Mesenchymal stem cell (in vitro differentiated cells and primary cell): ENCODE measurements at regions not wholly inside any gene's neighbourhood (a gene's known extent, or its start where the extent isn't known, plus 50 kb on each side); places are given as distances from the start of the nearest gene placed in this dataset.
"Not testable (repeated sequence)": the region's sequence is repeated elsewhere in the genome, so short reads cannot be mapped to it uniquely, and the experiment has no call there.

ENCODE experiments used
- DNase-seq: peaks from one replicate; pipeline ENCODE4 v3.0.0-alpha.2; 2013
- H2AFZ ChIP-seq: one replicate; pipeline ENCODE4 v1.6.1; 2013; ENCODE audit warnings: low read depth, mild to moderate bottlenecking, control low read depth, inconsistent platforms, low read length, moderate library complexity
- H2AK5ac ChIP-seq: 2 replicates; pipeline ENCODE4 v1.6.1; 2013; ENCODE audit warnings: low read length, moderate library complexity, mild to moderate bottlenecking, inconsistent platforms; ENCODE audit not compliant: severe bottlenecking
- H2BK120ac ChIP-seq: one replicate; pipeline ENCODE4 v1.6.1; 2013; ENCODE audit warnings: low read depth, mild to moderate bottlenecking, inconsistent platforms, low read length, moderate library complexity
- H2BK12ac ChIP-seq, 2 experiments: one replicate each; pipeline ENCODE4 v1.6.1; 2013; ENCODE audit warnings: inconsistent platforms in 2 of 2, low read length in 2 of 2, mild to moderate bottlenecking in 2 of 2, moderate library complexity in 2 of 2, control low read depth in 1 of 2
- H2BK15ac ChIP-seq: one replicate; pipeline ENCODE4 v1.6.1; 2013; ENCODE audit warnings: mild to moderate bottlenecking, low read depth, inconsistent platforms; ENCODE audit not compliant: poor library complexity, severe bottlenecking
- H2BK5ac ChIP-seq: 2 replicates; pipeline ENCODE4 v1.6.1; 2013; ENCODE audit warnings: low read depth, mild to moderate bottlenecking, low read length, control low read depth, inconsistent platforms; ENCODE audit not compliant: poor library complexity, severe bottlenecking
- H3K14ac ChIP-seq, 2 experiments: one replicate each; pipeline ENCODE4 v1.6.1; 2013; ENCODE audit warnings: inconsistent platforms in 2 of 2, low read length in 2 of 2, control low read depth in 1 of 2, mild to moderate bottlenecking in 1 of 2, moderate library complexity in 1 of 2
- H3K18ac ChIP-seq, 2 experiments: one replicate each; pipeline ENCODE4 v1.6.1; 2013; ENCODE audit warnings: inconsistent platforms in 2 of 2, low read length in 2 of 2, control low read depth in 1 of 2, low read depth in 1 of 2, mild to moderate bottlenecking in 1 of 2
- H3K23ac ChIP-seq, 2 experiments: one replicate each; pipeline ENCODE4 v1.6.1; 2013; ENCODE audit warnings: inconsistent platforms in 2 of 2, low read length in 2 of 2, mild to moderate bottlenecking in 2 of 2, moderate library complexity in 2 of 2, control low read depth in 1 of 2
- H3K27ac ChIP-seq: 2 replicates; pipeline ENCODE4 v1.5.1; 2013; ENCODE audit warnings: mild to moderate bottlenecking, moderate library complexity, low read length, control low read depth, inconsistent platforms; ENCODE audit not compliant: poor library complexity, severe bottlenecking
- H3K27me3 ChIP-seq, 2 experiments: 2 replicates each; pipeline versions ENCODE4 v1.6.1 to v1.7.0; 2013; ENCODE audit warnings: low read length in 2 of 2, mild to moderate bottlenecking in 2 of 2, moderate library complexity in 2 of 2, control low read depth in 1 of 2, inconsistent platforms in 1 of 2; ENCODE audit not compliant: control insufficient read depth in 1 of 2, insufficient read depth in 1 of 2
- H3K36me3 ChIP-seq, 2 experiments: 2 replicates each; pipeline versions ENCODE4 v1.6.1 to v1.7.0; 2013; ENCODE audit warnings: low read length in 2 of 2, control low read depth in 1 of 2, inconsistent platforms in 1 of 2, low read depth in 1 of 2, mild to moderate bottlenecking in 1 of 2; ENCODE audit not compliant: insufficient read depth in 2 of 2, control insufficient read depth in 1 of 2
- H3K4ac ChIP-seq, 2 experiments: one replicate each; pipeline ENCODE4 v1.6.1; 2013; ENCODE audit warnings: inconsistent platforms in 2 of 2, low read length in 2 of 2, mild to moderate bottlenecking in 2 of 2, moderate library complexity in 2 of 2, control low read depth in 1 of 2, low read depth in 1 of 2
- H3K4me1 ChIP-seq: 2 replicates; pipeline ENCODE4 v1.6.1; 2013; ENCODE audit warnings: low read depth, low read length, control low read depth; ENCODE audit not compliant: control insufficient read depth, insufficient read depth
- H3K4me2 ChIP-seq: 2 replicates; pipeline ENCODE4 v1.6.1; 2013; ENCODE audit warnings: low read length, mild to moderate bottlenecking, inconsistent platforms; ENCODE audit not compliant: poor library complexity, severe bottlenecking
- H3K4me3 ChIP-seq, 2 experiments: 2 replicates each; pipeline versions ENCODE4 v1.5.1 to v1.7.0; 2013; ENCODE audit warnings: low read length in 2 of 2, mild to moderate bottlenecking in 2 of 2, control low read depth in 1 of 2, low read depth in 1 of 2; ENCODE audit not compliant: insufficient read depth in 1 of 2
- H3K79me1 ChIP-seq: replicated peaks from 2 replicates; pipeline ENCODE4 v1.6.1; 2013; ENCODE audit warnings: mild to moderate bottlenecking, control low read depth, low read length, inconsistent platforms; ENCODE audit not compliant: poor library complexity, severe bottlenecking
- H3K9ac ChIP-seq: 2 replicates; pipeline ENCODE4 v1.7.0; 2013; ENCODE audit warnings: mild to moderate bottlenecking, low read length, moderate library complexity
- H3K9me3 ChIP-seq: 2 replicates; pipeline ENCODE4 v1.7.0; 2013; ENCODE audit warnings: mild to moderate bottlenecking, low read length; ENCODE audit not compliant: control insufficient read depth
- H4K8ac ChIP-seq: one replicate; pipeline ENCODE4 v1.6.1; 2013; ENCODE audit warnings: inconsistent platforms, mild to moderate bottlenecking, low read length, moderate library complexity
- H4K91ac ChIP-seq: one replicate; pipeline ENCODE4 v1.6.1; 2013; ENCODE audit warnings: mild to moderate bottlenecking, low read length, inconsistent platforms
- WGBS: methylation state at CpG from one replicate; pipeline ENCODE4 v1.1.7; 2013; ENCODE audit warnings: mixed read lengths; 5-methylcytosine and 5-hydroxymethylcytosine counted together

GRCh38 chr12:131439752-131440151 lies 271.1 kb upstream of the SFSWAP start:
- H3K23ac ChIP-seq, H2AFZ ChIP-seq, H3K14ac ChIP-seq, H2BK120ac ChIP-seq, H3K4me1 ChIP-seq, H4K8ac ChIP-seq, H3K4ac ChIP-seq, H4K91ac ChIP-seq, H3K36me3 ChIP-seq, H3K9me3 ChIP-seq, H3K27ac ChIP-seq, H3K4me2 ChIP-seq, H3K9ac ChIP-seq, H3K79me1 ChIP-seq, H2AK5ac ChIP-seq, H2BK5ac ChIP-seq, DNase-seq, H3K4me3 ChIP-seq, H3K18ac ChIP-seq, H2BK12ac ChIP-seq, H2BK15ac ChIP-seq, H3K27me3 ChIP-seq: not testable (repeated sequence)
- no CpG with 5 or more reads among the region's 8 CpGs for WGBS

- WGBS, result 56% methylated on average over 4 of the region's 21 CpGs
- H2AFZ ChIP-seq, H3K27ac ChIP-seq, H3K4ac ChIP-seq, H4K91ac ChIP-seq, H3K4me1 ChIP-seq, H3K18ac ChIP-seq, H3K27me3 ChIP-seq, H3K9ac ChIP-seq, H2AK5ac ChIP-seq, H3K9me3 ChIP-seq, H3K4me3 ChIP-seq, H2BK120ac ChIP-seq, H3K79me1 ChIP-seq, H3K14ac ChIP-seq, H2BK15ac ChIP-seq, H2BK5ac ChIP-seq, H4K8ac ChIP-seq, H3K36me3 ChIP-seq, H2BK12ac ChIP-seq, H3K23ac ChIP-seq, H3K4me2 ChIP-seq, DNase-seq: not testable (repeated sequence)
These were observed 270.5 kb upstream of the SFSWAP start for GRCh38 chr12:131440209-131441059.

- Histone ChIP-seq H3K4me1 (no peaks in the 10 kb centered on the region), H3K9me3 (no peaks in the 10 kb centered on the region), H3K9ac (no peak overlapping the region), H3K4me2 (no peak overlapping the region), H3K27ac (no peak overlapping the region), H3K79me1 (no peaks in the 10 kb centered on the region), H2AK5ac (no peak overlapping the region), H3K23ac (no peak overlapping the region), H4K8ac (no peak overlapping the region), H3K14ac (no peak overlapping the region), H2BK5ac (no peak overlapping the region), H2BK15ac (no peak overlapping the region), H3K18ac (no peak overlapping the region), H3K36me3 (no peaks in the 10 kb centered on the region), H2AFZ (no peak overlapping the region), H3K4ac (no peak overlapping the region), H4K91ac (no peak overlapping the region), H3K4me3 (no peak overlapping the region), H2BK120ac (no peak overlapping the region), H2BK12ac (no peak overlapping the region), H3K27me3 (peaks cover 0 to 7% of the 10 kb centered on the region in 2 experiments)
- DNase-seq, result no peak
- WGBS, result 67% methylated on average over 6 of the region's 6 CpGs
These were observed 269.9 kb upstream of the SFSWAP start for GRCh38 chr12:131441060-131441396.

- H3K36me3 ChIP-seq, result no peaks in the 10 kb centered on the region
- H2BK5ac ChIP-seq, result no peak overlapping the region
- H3K27ac ChIP-seq, result no peak overlapping the region
These were observed 269.1 kb upstream of the SFSWAP start for GRCh38 chr12:131441638-131442336.

More at GRCh38 chr12:131441638-131442336, 269.1 kb upstream of the SFSWAP start:
- Histone ChIP-seq H2BK15ac (no peak overlapping the region), H2BK12ac (no peak overlapping the region), H3K4me3 (no peak overlapping the region), H4K91ac (no peak overlapping the region), H3K79me1 (no peaks in the 10 kb centered on the region), H3K9me3 (no peaks in the 10 kb centered on the region), H3K23ac (no peak overlapping the region), H3K4me2 (no peak overlapping the region), H2AFZ (no peak overlapping the region), H3K18ac (no peak overlapping the region), H3K4ac (no peak overlapping the region), H3K27me3 (peaks cover 0 to 7% of the 10 kb centered on the region in 2 experiments), H3K4me1 (no peaks in the 10 kb centered on the region), H3K14ac (no peak overlapping the region), H3K9ac (no peak overlapping the region), H2AK5ac (no peak overlapping the region), H4K8ac (no peak overlapping the region), H2BK120ac (no peak overlapping the region)
- no peak for DNase-seq
- WGBS, result 77% methylated on average over 7 of the region's 9 CpGs
